Stomach (tissue), 8 donors: ENCODE measurements at regions not wholly inside any gene's neighbourhood (a gene's known extent, or its start where the extent isn't known, plus 50 kb on each side); places are given as distances from the start of the nearest gene placed in this dataset.

ENCODE experiments used
- DNase-seq, 2 donors: peaks; one replicate each; pipeline versions ENCODE4 v3.0.0 to v3.0.0-alpha.2; 2013 to 2019
- H3K27ac ChIP-seq, 5 donors: fragments of 200-600 bp in 4 of 5; sonication (generic) in 4 of 5; one replicate each; pipeline ENCODE4 v1.5.1; 2013 to 2019; ENCODE audit warnings: mild to moderate bottlenecking in 1 of 5, moderate library complexity in 1 of 5
- H3K27me3 ChIP-seq, 3 donors: fragments of 200-600 bp; sonication (generic); one replicate each; pipeline ENCODE4 v1.5.1; 2017 to 2019; ENCODE audit warnings: mixed run types in 1 of 3
- H3K36me3 ChIP-seq, 4 donors: fragments of 200-600 bp; sonication (generic); 1 replicate in 3 of 4; 2 replicates in 1 of 4; pipeline ENCODE4 v1.5.1; 2016 to 2019
- H3K4me1 ChIP-seq, 4 donors: fragments of 200-600 bp; sonication (generic); one replicate each; pipeline ENCODE4 v1.5.1; 2016 to 2019
- H3K4me3 ChIP-seq, 4 donors: fragments of 200-600 bp; sonication (generic) in 3 of 4; one replicate each; pipeline ENCODE4 v1.5.1; 2016 to 2019; ENCODE audit warnings: mild to moderate bottlenecking in 1 of 4
- H3K9me3 ChIP-seq, 4 donors: fragments of 200-600 bp; sonication (generic); one replicate each; pipeline ENCODE4 v1.5.1; 2016 to 2019
- EP300 ChIP-seq: sonication (generic); formaldehyde crosslinking; IDR thresholded peaks from one replicate; pipeline ENCODE4 v1.6.1; 2017; ENCODE audit warnings: antibody characterized with exemption
- POLR2A ChIP-seq, 4 donors: fragments of 450-650 bp; IDR thresholded peaks; one replicate each; pipeline ENCODE4 v1.6.1; 2016; ENCODE audit warnings: antibody characterized with exemption in 4 of 4, control low read depth in 2 of 4, mild to moderate bottlenecking in 1 of 4, moderate library complexity in 1 of 4
- POLR2AphosphoS5 ChIP-seq, 3 donors: sonication (generic); formaldehyde crosslinking; IDR thresholded peaks; one replicate each; pipeline ENCODE4 v1.6.1; 2016; ENCODE audit warnings: antibody characterized with exemption in 3 of 3
- WGBS, 5 donors: extraction: QIAGEN DNeasy Blood & Tissue Kit in 3 of 5; methylation state at CpG; one replicate each; pipeline versions ENCODE4 v1.1.5 to v1.1.7; 2013 to 2018; 5-methylcytosine and 5-hydroxymethylcytosine counted together
- intact Hi-C: fragments of 100-400 bp; cut with DNase I; formaldehyde crosslinking; loops from one replicate; pipeline ENCODE4 v1.15.1; 2023; ENCODE audit warnings: low total_unique reads
- TF ChIP-seq, protein P1 (sequence below), 7 experiments: fragments of 450-650 bp in 4 of 7; fragments of 200-600 bp in 3 of 7; sonication (generic) in 3 of 7; IDR thresholded peaks; one replicate each; pipeline ENCODE4 v1.5.1; 2016 to 2019; ENCODE audit warnings: antibody characterized with exemption in 7 of 7, control low read depth in 2 of 7, mild to moderate bottlenecking in 1 of 7
- donor health status: healthy with polysubstance abuse.
- donor health status: Bipolar disorder and iron deficiency.
- donor health status: healthy.

DNA sequence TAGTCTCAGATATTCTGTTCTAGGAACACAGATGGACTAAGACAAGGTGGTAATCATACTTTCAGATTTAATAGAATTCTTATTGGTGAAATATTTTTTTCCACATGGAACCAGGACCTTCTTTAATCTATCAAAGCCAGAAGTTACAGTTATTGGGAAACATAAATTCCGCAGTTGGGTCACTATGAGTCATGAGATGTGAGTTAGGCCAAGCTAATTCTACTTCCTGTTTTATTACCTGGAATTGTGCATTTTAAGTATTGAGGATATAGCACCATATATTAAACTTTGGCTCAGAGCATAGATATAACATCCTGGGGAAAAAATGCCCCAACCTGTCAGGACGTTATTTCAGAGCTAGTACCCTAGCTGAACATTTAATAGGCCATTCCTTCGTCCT lies 96.4 kb upstream of the P3H2 start:
- no peak overlapping the region for H3K27ac ChIP-seq
- H3K4me3 ChIP-seq = no peak overlapping the region
- H3K27me3 ChIP-seq = no peaks in the 10 kb centered on the region
- no peaks in the 10 kb centered on the region for H3K36me3 ChIP-seq
- no peak for DNase-seq
- intact Hi-C loops = no loop called here
- TF ChIP-seq EP300 (no peak), POLR2AphosphoS5 (IDR thresholded peaks at IDR 0.05) (no peak), POLR2A (IDR thresholded peaks at IDR 0.05) (no peak)
- TF ChIP-seq, protein P1, sequence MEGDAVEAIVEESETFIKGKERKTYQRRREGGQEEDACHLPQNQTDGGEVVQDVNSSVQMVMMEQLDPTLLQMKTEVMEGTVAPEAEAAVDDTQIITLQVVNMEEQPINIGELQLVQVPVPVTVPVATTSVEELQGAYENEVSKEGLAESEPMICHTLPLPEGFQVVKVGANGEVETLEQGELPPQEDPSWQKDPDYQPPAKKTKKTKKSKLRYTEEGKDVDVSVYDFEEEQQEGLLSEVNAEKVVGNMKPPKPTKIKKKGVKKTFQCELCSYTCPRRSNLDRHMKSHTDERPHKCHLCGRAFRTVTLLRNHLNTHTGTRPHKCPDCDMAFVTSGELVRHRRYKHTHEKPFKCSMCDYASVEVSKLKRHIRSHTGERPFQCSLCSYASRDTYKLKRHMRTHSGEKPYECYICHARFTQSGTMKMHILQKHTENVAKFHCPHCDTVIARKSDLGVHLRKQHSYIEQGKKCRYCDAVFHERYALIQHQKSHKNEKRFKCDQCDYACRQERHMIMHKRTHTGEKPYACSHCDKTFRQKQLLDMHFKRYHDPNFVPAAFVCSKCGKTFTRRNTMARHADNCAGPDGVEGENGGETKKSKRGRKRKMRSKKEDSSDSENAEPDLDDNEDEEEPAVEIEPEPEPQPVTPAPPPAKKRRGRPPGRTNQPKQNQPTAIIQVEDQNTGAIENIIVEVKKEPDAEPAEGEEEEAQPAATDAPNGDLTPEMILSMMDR (IDR thresholded peaks at IDR 0.05) = no peak
- 76 to 90% (median 80%) methylated on average over 3 of the region's 3 CpGs for WGBS, 5 donors
- no peaks in the 10 kb centered on the region for H3K4me1 ChIP-seq
- peaks cover 0 to 8% (median 0%) of the 10 kb centered on the region in 4 donors for H3K9me3 ChIP-seq

DNA sequence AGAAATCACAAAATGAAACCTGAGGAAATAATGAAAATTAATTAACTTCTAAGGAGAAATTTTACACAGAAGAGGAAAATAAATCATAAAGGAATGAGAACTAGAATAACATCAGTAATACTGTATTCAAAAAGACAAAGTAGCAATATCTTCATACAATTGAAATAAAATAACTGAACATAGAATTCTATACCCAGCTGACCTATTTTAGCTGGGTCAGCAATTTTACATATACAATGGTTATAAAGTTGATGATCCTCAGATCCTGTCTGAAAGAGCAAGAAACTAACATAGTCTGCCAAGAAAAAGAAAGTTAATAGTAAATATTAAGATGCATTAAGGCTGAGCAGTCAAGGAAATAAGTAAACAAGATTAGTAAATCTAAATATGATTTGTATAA lies 93.0 kb upstream of the P3H2 start:
- DNase-seq = no peak
- intact Hi-C loops = no loop called here
- Histone ChIP-seq H3K27ac (no peak overlapping the region), H3K4me3 (no peak overlapping the region), H3K27me3 (no peaks in the 10 kb centered on the region), H3K9me3 (no peaks in the 10 kb centered on the region), H3K4me1 (no peaks in the 10 kb centered on the region), H3K36me3 (no peaks in the 10 kb centered on the region)
- TF ChIP-seq EP300 = no peak
- TF ChIP-seq, protein P1 (IDR thresholded peaks at IDR 0.05) = no peak
- TF ChIP-seq POLR2A (IDR thresholded peaks at IDR 0.05) = no peak
- TF ChIP-seq POLR2AphosphoS5 (IDR thresholded peaks at IDR 0.05) = no peak

DNA sequence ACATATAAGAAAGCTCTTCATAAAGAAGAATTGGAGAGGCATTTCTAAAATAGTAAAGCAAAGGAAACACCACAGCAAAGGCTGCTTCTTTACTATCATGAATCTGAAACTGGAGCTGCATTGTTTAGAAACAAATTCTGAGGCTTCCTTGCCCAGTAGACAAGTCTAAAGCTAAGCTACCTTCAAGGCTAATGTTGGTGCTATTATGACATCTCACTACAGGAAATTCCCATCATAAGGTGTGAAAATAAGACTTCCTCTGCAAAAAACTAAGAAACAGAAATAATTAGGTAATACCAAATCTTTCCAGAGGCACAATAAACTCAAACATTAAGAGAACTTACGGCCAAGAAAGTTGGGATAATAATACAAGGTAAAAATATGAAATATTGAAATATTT lies 89.9 kb upstream of the P3H2 start:
- no peaks in the 10 kb centered on the region for H3K27me3 ChIP-seq
- no peak for TF ChIP-seq EP300
- TF ChIP-seq POLR2AphosphoS5 (IDR thresholded peaks at IDR 0.05) = no peak
- no peak for TF ChIP-seq POLR2A (IDR thresholded peaks at IDR 0.05)
- TF ChIP-seq, protein P1 (IDR thresholded peaks at IDR 0.05) = no peak
- H3K4me3 ChIP-seq = no peak overlapping the region
- no peaks in the 10 kb centered on the region for H3K36me3 ChIP-seq
- no peak for DNase-seq
- H3K4me1 ChIP-seq = no peaks in the 10 kb centered on the region
- H3K9me3 ChIP-seq = no peaks in the 10 kb centered on the region
- 88 to 95% (median 94%) methylated on average over 1 of the region's 1 CpG for WGBS, 5 donors
- intact Hi-C loops = no loop called here
- H3K27ac ChIP-seq = no peak overlapping the region

DNA sequence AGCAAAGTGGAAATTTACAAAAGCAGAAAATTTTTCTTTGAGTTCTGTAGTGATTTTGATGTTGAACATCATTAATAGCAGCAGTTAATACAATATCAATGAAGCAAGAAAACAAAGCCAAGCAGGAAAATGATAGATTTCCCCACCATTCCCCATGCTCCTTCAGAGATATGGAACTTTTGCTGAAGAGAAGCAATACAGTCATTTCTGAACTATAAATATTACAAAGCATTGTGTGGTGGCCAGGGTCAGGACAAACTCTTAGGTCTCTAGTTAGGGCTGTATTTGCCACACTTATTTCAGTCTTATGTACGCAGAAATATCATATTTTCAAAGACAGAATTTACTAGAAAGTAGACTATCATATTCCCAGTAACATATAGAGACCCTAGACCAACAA lies 88.8 kb upstream of the P3H2 start:
- no peaks in the 10 kb centered on the region for H3K27me3 ChIP-seq
- WGBS, 5 donors = 0 to 77% (median 39%) methylated on average over 1 of the region's 1 CpG
- no peak overlapping the region for H3K4me3 ChIP-seq
- no peak overlapping the region for H3K27ac ChIP-seq
- intact Hi-C loops = loop anchor here (5.0 kb wide), 1 partner anchor 242 kb away; no protein-coding TSS in a partner anchor
- TF ChIP-seq EP300 (no peak), POLR2AphosphoS5 (IDR thresholded peaks at IDR 0.05) (no peak), POLR2A (IDR thresholded peaks at IDR 0.05) (no peak)
- TF ChIP-seq, protein P1 (IDR thresholded peaks at IDR 0.05) = no peak
- H3K4me1 ChIP-seq = no peaks in the 10 kb centered on the region
- H3K36me3 ChIP-seq = no peaks in the 10 kb centered on the region
- DNase-seq = no peak
- no peaks in the 10 kb centered on the region for H3K9me3 ChIP-seq
